ENCODE measurements at regions not wholly inside any gene's neighbourhood (a gene's known extent, or its start where the extent isn't known, plus 50 kb on each side); places are given as distances from the start of the nearest gene placed in this dataset.

DNA sequence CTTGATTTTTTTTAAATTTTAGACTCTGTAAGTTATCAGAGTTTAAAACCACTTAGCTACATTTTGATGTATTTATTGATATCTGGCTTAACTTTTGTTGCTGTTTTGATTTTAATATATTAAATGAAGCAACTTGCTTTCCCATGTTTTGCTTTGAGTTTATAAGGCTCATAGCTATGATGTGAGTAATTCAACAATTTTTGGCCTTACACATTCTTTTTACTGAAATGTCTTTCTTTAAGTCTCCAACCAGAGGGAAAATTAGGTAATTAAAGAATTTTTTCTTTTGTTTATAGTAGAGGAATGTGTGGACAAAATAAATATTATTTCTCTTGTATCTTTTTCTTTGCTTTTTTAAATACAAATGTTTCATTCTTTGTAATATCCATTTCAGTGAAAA is 258.3 kb upstream of the ADAMTS5 start:
- Histone ChIP-seq H3K4me3 (no peak overlapping the region), H3K36me3 (no peaks in the 10 kb centered on the region), H3K27ac (no peak overlapping the region), H3K9me3 (no peaks in the 10 kb centered on the region), H3K27me3 (replicated peaks; ENCODE audit: insufficient read depth) (no peaks in the 10 kb centered on the region), H3K4me1 (ENCODE audit: control insufficient read depth in 1 of 2, low read depth in 2 of 2) (no peaks in the 10 kb centered on the region)
- ATAC-seq (ENCODE audit: insufficient number of reproducible peaks, low FRiP score, low read depth) (no peak), DNase-seq (ENCODE audit: low spot score) (no peak)
- TF ChIP-seq, protein P1, sequence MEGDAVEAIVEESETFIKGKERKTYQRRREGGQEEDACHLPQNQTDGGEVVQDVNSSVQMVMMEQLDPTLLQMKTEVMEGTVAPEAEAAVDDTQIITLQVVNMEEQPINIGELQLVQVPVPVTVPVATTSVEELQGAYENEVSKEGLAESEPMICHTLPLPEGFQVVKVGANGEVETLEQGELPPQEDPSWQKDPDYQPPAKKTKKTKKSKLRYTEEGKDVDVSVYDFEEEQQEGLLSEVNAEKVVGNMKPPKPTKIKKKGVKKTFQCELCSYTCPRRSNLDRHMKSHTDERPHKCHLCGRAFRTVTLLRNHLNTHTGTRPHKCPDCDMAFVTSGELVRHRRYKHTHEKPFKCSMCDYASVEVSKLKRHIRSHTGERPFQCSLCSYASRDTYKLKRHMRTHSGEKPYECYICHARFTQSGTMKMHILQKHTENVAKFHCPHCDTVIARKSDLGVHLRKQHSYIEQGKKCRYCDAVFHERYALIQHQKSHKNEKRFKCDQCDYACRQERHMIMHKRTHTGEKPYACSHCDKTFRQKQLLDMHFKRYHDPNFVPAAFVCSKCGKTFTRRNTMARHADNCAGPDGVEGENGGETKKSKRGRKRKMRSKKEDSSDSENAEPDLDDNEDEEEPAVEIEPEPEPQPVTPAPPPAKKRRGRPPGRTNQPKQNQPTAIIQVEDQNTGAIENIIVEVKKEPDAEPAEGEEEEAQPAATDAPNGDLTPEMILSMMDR (IDR thresholded peaks at IDR 0.05) = no peak

DNA sequence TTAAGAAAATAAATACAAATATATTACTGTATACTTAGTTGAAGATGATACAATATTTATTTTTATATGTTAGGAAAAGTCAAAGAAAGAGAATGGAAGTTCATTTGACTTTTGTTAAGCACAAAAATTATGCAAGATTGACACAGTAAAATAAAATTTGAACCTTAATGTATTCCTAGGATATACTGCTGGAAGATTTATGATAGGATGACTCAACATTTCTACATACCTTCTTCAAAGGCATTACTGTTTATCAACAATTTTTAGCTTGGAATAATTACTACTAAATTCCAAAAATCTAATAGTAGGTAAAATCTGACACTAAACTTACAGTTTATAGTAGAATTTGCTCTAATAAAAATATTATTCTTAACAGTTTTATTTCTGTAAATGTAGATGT is 257.3 kb upstream of the ADAMTS5 start:
- ATAC-seq (ENCODE audit: insufficient number of reproducible peaks, low FRiP score, low read depth) (no peak), DNase-seq (ENCODE audit: low spot score) (no peak)
- Histone ChIP-seq H3K27ac (no peak overlapping the region), H3K4me1 (ENCODE audit: control insufficient read depth in 1 of 2, low read depth in 2 of 2) (no peaks in the 10 kb centered on the region), H3K27me3 (replicated peaks; ENCODE audit: insufficient read depth) (no peaks in the 10 kb centered on the region), H3K9me3 (no peaks in the 10 kb centered on the region), H3K36me3 (no peaks in the 10 kb centered on the region), H3K4me3 (no peak overlapping the region)
- TF ChIP-seq, protein P1 (IDR thresholded peaks at IDR 0.05) = no peak

DNA sequence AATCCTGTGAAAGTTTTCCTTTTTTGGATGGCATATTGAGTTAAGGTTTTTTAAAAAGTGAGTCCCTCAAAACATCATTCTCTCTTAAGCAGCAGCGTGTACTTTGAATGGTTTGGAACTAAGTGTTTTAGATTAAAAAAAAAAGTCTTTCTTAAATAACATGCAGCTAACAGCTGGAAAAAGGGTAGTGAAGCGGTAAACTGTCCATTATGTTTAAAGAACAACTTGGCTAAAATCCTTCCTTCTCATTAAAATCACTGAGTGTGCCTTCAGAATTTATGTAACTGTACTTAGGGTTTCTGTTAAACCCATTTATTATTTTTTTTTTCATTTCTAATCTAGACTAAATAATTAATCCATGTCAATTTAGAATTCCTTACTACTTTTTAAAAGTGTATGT is 254.2 kb upstream of the ADAMTS5 start:
- Histone ChIP-seq H3K4me3 (no peak overlapping the region), H3K36me3 (no peaks in the 10 kb centered on the region), H3K9me3 (no peaks in the 10 kb centered on the region), H3K4me1 (ENCODE audit: control insufficient read depth in 1 of 2, low read depth in 2 of 2) (peaks cover 0 to 4% of the 10 kb centered on the region in 2 donors), H3K27ac (no peak overlapping the region), H3K27me3 (replicated peaks; ENCODE audit: insufficient read depth) (no peaks in the 10 kb centered on the region)
- DNase-seq (ENCODE audit: low spot score) = no peak
- ATAC-seq (ENCODE audit: insufficient number of reproducible peaks, low FRiP score, low read depth) = no peak
- TF ChIP-seq, protein P1 (IDR thresholded peaks at IDR 0.05) = no peak

DNA sequence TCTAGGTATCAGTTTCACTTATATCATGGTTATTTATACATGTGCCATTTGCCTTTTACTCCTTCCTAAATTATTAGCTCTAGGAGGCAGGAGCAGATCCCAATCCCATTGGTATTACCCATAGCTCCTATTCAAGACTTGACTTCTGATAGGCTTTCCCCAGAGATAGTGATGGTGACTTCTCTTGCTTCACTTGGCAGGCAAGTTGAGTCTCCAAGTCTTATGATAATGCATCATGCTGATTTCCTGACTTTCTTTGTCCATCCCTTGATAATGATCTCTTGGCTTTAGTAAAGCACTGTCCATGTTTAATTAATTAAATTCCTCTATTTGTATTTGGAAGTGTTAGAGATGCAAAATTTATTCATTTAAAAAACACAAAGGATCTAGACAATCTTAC is 253.5 kb upstream of the ADAMTS5 start:
- TF ChIP-seq, protein P1 (IDR thresholded peaks at IDR 0.05) = no peak
- no peaks in the 10 kb centered on the region for H3K36me3 ChIP-seq
- DNase-seq (ENCODE audit: low spot score) (no peak), ATAC-seq (ENCODE audit: insufficient number of reproducible peaks, low FRiP score, low read depth) (no peak)
- peaks cover 0 to 4% of the 10 kb centered on the region in 2 donors for H3K4me1 ChIP-seq (ENCODE audit: control insufficient read depth in 1 of 2, low read depth in 2 of 2)
- no peaks in the 10 kb centered on the region for H3K9me3 ChIP-seq
- no peak overlapping the region for H3K27ac ChIP-seq
- H3K27me3 ChIP-seq (replicated peaks; ENCODE audit: insufficient read depth) = no peaks in the 10 kb centered on the region
- no peak overlapping the region for H3K4me3 ChIP-seq

DNA sequence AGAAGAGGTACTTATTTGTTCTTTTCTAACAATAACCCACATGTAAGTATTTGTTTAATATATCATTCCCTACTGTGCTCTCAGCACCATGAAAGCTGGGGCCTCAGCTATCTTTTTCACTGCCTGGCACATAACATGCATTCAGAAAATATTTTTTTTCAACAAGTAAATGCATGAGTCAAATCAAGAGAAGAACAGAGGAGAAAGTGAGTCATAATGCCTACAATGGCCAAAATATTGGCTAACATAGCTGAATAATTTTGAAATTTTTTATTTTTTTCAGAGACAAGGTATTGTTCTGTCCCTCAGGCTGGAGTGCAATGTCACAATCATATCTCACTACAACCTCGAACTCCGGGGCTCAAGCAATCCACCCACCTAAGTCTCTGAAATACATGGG is 252.2 kb upstream of the ADAMTS5 start:
- TF ChIP-seq, protein P1 (IDR thresholded peaks at IDR 0.05) = no peak
- Histone ChIP-seq H3K4me1 (ENCODE audit: control insufficient read depth in 1 of 2, low read depth in 2 of 2) (peaks cover 0 to 4% of the 10 kb centered on the region in 2 donors), H3K36me3 (no peaks in the 10 kb centered on the region), H3K27me3 (replicated peaks; ENCODE audit: insufficient read depth) (no peaks in the 10 kb centered on the region), H3K27ac (no peak overlapping the region), H3K9me3 (no peaks in the 10 kb centered on the region), H3K4me3 (no peak overlapping the region)
- DNase-seq (ENCODE audit: low spot score) (no peak), ATAC-seq (ENCODE audit: insufficient number of reproducible peaks, low FRiP score, low read depth) (no peak)

Data from thoracic aorta (tissue), 2 donors.